ENCODE measurements at regions not wholly inside any gene's neighbourhood (a gene's known extent, or its start where the extent isn't known, plus 50 kb on each side); places are given as distances from the start of the nearest gene placed in this dataset.

DNA sequence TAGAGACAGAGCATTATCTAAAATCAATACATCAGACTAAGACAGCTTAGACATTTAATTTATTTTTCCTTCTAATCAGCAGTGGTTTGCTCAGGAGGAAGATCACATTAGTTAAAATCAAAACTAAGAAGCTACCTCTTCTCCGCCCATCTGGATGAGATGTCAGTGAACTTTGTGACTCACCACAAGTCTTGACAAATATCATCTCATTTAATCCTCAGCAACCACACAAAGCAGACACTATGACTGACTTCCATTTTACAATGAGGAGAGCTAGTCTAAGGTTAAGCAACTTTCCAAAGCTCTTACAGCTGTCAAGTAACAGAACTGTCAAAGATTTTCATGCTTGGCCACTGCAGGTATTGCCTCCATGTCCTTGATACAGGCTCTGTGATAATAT lies 289.5 kb downstream of the DEPDC1B start:
- CTCF ChIA-PET: no interaction called here
- POLR2A ChIA-PET: no interaction called here
- Mint-ChIP-seq H3K4me3 (no peak overlapping the region), H3K27ac (no peak overlapping the region), H3K4me1 (no peaks in the 10 kb centered on the region), H3K9me3 (peaks cover 0 to 5% (median 2%) of the 10 kb centered on the region in 5 donors), H3K27me3 (no peaks in the 10 kb centered on the region), H3K36me3 (no peaks in the 10 kb centered on the region)
- DNase-seq: no peak
- H3K4me3 ChIP-seq (ENCODE audit: low read length): no peak overlapping the region
- H3K36me3 ChIP-seq (ENCODE audit: insufficient read depth, low read length): no peaks in the 10 kb centered on the region
- no peak overlapping the region for H3K27ac ChIP-seq (ENCODE audit: low read depth, low read length)
- no peaks in the 10 kb centered on the region for H3K9me3 ChIP-seq (ENCODE audit: low read length)
- H3K27me3 ChIP-seq (ENCODE audit: insufficient read depth, low read length, poor library complexity, severe bottlenecking): no peaks in the 10 kb centered on the region
- H3K4me1 ChIP-seq (ENCODE audit: insufficient read depth, low read length): no peaks in the 10 kb centered on the region

DNA sequence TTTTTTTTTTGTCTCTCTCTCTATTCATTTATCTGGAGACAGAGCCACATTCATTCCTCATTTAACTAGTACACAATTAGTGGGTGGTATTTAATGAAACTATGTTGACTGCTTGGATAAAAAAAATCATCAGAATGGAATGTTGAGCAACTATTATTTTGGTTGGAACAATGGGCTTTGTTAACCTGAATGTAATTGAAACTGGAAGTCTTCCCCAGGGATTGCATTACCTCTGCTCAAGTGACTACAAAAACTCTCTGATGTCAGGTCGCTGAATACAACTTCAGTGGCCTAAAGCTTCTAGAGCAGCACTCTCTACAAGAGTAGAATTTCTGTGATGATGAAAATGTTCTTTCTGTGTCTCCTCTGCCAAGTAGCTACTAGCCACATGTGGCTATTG lies 295.8 kb downstream of the DEPDC1B start:
- no peak overlapping the region for H3K4me3 Mint-ChIP-seq
- no peak overlapping the region for H3K27ac Mint-ChIP-seq
- H3K36me3 ChIP-seq (ENCODE audit: insufficient read depth, low read length): no peaks in the 10 kb centered on the region
- no peaks in the 10 kb centered on the region for H3K4me1 Mint-ChIP-seq
- no peak for DNase-seq
- peaks cover 0 to 5% (median 1%) of the 10 kb centered on the region in 5 donors for H3K9me3 Mint-ChIP-seq
- H3K4me1 ChIP-seq (ENCODE audit: insufficient read depth, low read length): no peaks in the 10 kb centered on the region
- H3K9me3 ChIP-seq (ENCODE audit: low read length): no peaks in the 10 kb centered on the region
- no peak overlapping the region for H3K4me3 ChIP-seq (ENCODE audit: low read length)
- CTCF ChIA-PET: no interaction called here
- no peaks in the 10 kb centered on the region for H3K27me3 Mint-ChIP-seq
- POLR2A ChIA-PET: no interaction called here
- no peaks in the 10 kb centered on the region for H3K36me3 Mint-ChIP-seq
- no peaks in the 10 kb centered on the region for H3K27me3 ChIP-seq (ENCODE audit: insufficient read depth, low read length, poor library complexity, severe bottlenecking)
- no peak overlapping the region for H3K27ac ChIP-seq (ENCODE audit: low read depth, low read length)

DNA sequence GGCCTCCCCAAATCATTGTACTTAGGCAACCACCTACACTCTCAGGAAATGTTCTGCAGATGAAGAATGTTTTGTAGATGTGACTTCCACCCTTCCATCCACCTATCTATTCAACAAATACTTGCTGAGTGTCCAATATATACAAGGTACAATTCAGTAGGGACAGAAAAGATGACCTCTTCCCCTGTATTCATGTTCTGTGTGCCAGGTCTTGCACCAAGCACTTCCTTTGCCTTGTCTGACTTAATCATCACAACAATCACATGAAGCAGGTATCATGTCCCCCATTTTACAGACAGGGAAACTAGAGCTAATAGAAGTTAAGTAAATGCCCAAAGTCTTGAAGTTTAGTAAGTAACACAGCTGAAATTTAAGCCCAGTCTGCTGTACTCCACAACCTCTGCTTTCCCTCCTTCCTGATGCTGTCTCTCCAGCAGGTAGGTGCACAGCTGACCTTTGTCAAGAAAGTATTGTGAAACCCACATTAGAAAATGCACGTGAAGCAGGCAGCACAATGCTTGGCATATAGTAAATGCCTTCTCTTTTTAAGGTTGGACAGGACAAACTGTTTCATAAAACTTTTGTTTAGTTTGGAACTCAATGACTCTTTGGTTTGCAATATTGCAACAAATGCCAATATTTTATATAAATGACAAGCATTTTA lies 296.5 kb downstream of the DEPDC1B start:
- H3K27me3 ChIP-seq (ENCODE audit: insufficient read depth, low read length, poor library complexity, severe bottlenecking): no peaks in the 10 kb centered on the region
- H3K4me3 ChIP-seq (ENCODE audit: low read length): no peak overlapping the region
- H3K4me1 ChIP-seq (ENCODE audit: insufficient read depth, low read length): no peaks in the 10 kb centered on the region
- Mint-ChIP-seq H3K4me3 (no peak overlapping the region), H3K27ac (no peak overlapping the region), H3K9me3 (peaks cover 0 to 5% (median 0%) of the 10 kb centered on the region in 5 donors), H3K27me3 (no peaks in the 10 kb centered on the region), H3K4me1 (no peaks in the 10 kb centered on the region), H3K36me3 (no peaks in the 10 kb centered on the region)
- POLR2A ChIA-PET: no interaction called here
- no peak overlapping the region for H3K27ac ChIP-seq (ENCODE audit: low read depth, low read length)
- DNase-seq: no peak
- CTCF ChIA-PET: no interaction called here
- no peaks in the 10 kb centered on the region for H3K9me3 ChIP-seq (ENCODE audit: low read length)
- H3K36me3 ChIP-seq (ENCODE audit: insufficient read depth, low read length): no peaks in the 10 kb centered on the region

- CTCF ChIA-PET: no interaction called here
- Mint-ChIP-seq H3K27me3 (no peaks in the 10 kb centered on the region), H3K36me3 (no peaks in the 10 kb centered on the region), H3K4me1 (no peaks in the 10 kb centered on the region), H3K27ac (no peak overlapping the region), H3K4me3 (no peak overlapping the region), H3K9me3 (peaks cover 0 to 6% (median 0%) of the 10 kb centered on the region in 5 donors)
- Histone ChIP-seq H3K4me3 (ENCODE audit: low read length) (no peak overlapping the region), H3K4me1 (ENCODE audit: insufficient read depth, low read length) (no peaks in the 10 kb centered on the region), H3K9me3 (ENCODE audit: low read length) (no peaks in the 10 kb centered on the region), H3K27me3 (ENCODE audit: insufficient read depth, low read length, poor library complexity, severe bottlenecking) (no peaks in the 10 kb centered on the region), H3K27ac (ENCODE audit: low read depth, low read length) (no peak overlapping the region), H3K36me3 (ENCODE audit: insufficient read depth, low read length) (no peaks in the 10 kb centered on the region)
- DNase-seq: no peak
- POLR2A ChIA-PET: no interaction called here
Measured at GRCh38 chr5:60402161-60402785, 297.7 kb downstream of the DEPDC1B start.

DNA sequence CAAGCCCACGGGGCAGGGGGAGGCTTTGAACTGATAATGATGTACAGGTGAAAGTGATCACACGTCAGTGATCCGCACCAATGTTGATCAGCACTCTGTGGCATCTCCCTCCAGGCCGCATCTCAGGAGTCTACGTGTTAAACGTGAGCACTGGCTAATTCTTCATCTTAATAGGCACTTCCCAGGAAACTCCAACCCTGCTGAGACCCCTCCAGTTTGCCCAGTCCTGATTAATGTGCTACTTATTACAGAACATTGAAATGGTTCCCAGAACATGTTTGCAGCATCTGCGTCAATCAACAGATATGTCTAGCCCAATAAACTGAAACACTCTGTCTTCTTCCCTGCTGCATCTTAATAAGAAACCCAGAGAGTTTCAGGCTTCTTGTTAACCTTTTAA lies 298.4 kb downstream of the DEPDC1B start:
- H3K4me1 Mint-ChIP-seq: no peaks in the 10 kb centered on the region
- H3K36me3 Mint-ChIP-seq: no peaks in the 10 kb centered on the region
- no peaks in the 10 kb centered on the region for H3K27me3 Mint-ChIP-seq
- peaks cover 0 to 9% (median 0%) of the 10 kb centered on the region in 5 donors for H3K9me3 Mint-ChIP-seq
- H3K4me1 ChIP-seq (ENCODE audit: insufficient read depth, low read length): no peaks in the 10 kb centered on the region
- H3K9me3 ChIP-seq (ENCODE audit: low read length): no peaks in the 10 kb centered on the region
- ChIA-PET CTCF (no interaction called here), POLR2A (no interaction called here)
- H3K27ac Mint-ChIP-seq: no peak overlapping the region
- H3K4me3 ChIP-seq (ENCODE audit: low read length): no peak overlapping the region
- no peak overlapping the region for H3K4me3 Mint-ChIP-seq
- no peaks in the 10 kb centered on the region for H3K27me3 ChIP-seq (ENCODE audit: insufficient read depth, low read length, poor library complexity, severe bottlenecking)
- no peaks in the 10 kb centered on the region for H3K36me3 ChIP-seq (ENCODE audit: insufficient read depth, low read length)
- DNase-seq: no peak
- H3K27ac ChIP-seq (ENCODE audit: low read depth, low read length): no peak overlapping the region

DNA sequence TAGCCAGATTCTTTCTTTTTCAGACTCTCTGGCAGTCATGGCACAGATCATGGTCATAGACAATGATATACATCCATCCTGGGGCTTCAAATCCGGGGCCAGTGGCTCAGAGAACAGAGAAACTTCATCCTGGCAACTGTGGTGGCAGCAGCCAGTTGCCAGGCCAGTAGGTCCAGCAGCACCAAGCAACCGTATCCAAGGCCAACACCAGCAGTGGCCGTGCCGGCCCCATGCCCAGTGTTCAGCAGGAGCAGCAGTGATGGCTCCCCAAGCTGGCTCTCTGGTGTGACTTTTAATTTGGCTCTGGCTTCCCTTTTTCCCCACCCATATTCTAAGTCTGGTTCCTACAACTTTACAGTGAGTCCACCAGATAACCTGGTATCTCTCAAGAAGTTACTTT lies 300.5 kb downstream of the DEPDC1B start:
- Mint-ChIP-seq H3K4me3 (no peak overlapping the region), H3K27me3 (no peaks in the 10 kb centered on the region), H3K9me3 (peaks cover 0 to 9% (median 1%) of the 10 kb centered on the region in 5 donors), H3K36me3 (no peaks in the 10 kb centered on the region), H3K4me1 (no peaks in the 10 kb centered on the region), H3K27ac (no peak overlapping the region)
- no peak overlapping the region for H3K4me3 ChIP-seq (ENCODE audit: low read length)
- POLR2A ChIA-PET: no interaction called here
- no peaks in the 10 kb centered on the region for H3K27me3 ChIP-seq (ENCODE audit: insufficient read depth, low read length, poor library complexity, severe bottlenecking)
- CTCF ChIA-PET: no interaction called here
- no peaks in the 10 kb centered on the region for H3K36me3 ChIP-seq (ENCODE audit: insufficient read depth, low read length)
- no peaks in the 10 kb centered on the region for H3K9me3 ChIP-seq (ENCODE audit: low read length)
- no peak for DNase-seq
- no peaks in the 10 kb centered on the region for H3K4me1 ChIP-seq (ENCODE audit: insufficient read depth, low read length)
- H3K27ac ChIP-seq (ENCODE audit: low read depth, low read length): no peak overlapping the region

DNA sequence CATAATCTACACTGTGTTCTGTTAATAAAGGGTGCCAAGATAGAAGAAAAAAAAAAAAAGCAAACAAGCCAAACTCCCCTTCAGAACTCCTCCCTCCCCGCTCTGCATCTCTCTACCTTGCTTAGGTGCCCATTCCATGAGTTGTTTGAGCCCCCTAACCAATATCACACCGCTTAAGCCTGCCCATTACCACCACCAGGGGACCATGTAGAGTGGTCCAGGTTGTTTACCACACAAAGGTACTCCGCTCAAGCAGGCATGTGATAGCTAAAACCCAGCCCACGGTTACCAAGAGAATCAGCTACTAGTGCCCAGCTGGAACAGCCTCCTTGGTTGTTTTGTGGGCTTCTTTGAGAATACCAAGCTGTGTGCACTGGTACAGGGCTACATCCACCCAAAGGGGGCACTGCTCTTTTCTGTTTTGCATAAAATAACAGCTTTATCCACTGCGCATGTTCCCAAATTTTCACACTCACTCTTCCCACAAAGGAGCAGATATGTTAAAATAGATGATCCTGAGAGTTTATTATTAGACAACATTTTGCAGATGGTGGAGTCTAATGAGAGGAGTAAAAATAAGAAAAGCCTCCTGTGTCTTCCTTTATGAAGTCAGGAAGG lies 304.1 kb downstream of the DEPDC1B start:
- Mint-ChIP-seq H3K4me3 (no peak overlapping the region), H3K4me1 (no peaks in the 10 kb centered on the region), H3K9me3 (peaks cover 0 to 9% (median 1%) of the 10 kb centered on the region in 5 donors), H3K27me3 (no peaks in the 10 kb centered on the region), H3K36me3 (no peaks in the 10 kb centered on the region), H3K27ac (no peak overlapping the region)
- Histone ChIP-seq H3K4me3 (ENCODE audit: low read length) (no peak overlapping the region), H3K27me3 (ENCODE audit: insufficient read depth, low read length, poor library complexity, severe bottlenecking) (no peaks in the 10 kb centered on the region), H3K9me3 (ENCODE audit: low read length) (no peaks in the 10 kb centered on the region), H3K4me1 (ENCODE audit: insufficient read depth, low read length) (no peaks in the 10 kb centered on the region), H3K36me3 (ENCODE audit: insufficient read depth, low read length) (no peaks in the 10 kb centered on the region), H3K27ac (ENCODE audit: low read depth, low read length) (no peak overlapping the region)
- CTCF ChIA-PET: no interaction called here
- POLR2A ChIA-PET: no interaction called here
- no peak for DNase-seq

DNA sequence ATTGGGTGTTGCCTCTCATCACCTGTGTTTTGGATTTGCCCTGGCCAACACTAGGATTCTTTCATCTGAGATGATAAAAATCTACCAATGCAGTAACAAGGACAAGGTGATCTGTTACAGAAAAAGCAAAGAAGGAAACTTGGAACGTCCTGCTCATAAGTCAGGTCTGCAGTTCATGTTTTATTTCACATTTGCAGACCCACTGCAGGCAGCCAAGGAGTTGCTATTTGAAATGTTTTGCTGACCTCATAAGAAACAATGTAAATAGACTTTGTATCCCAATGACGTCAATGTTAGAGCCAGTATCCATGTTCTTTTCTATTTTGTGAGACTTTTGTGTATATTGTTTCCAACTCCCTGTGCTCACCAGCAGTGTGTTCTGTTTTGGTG lies 312.9 kb downstream of the DEPDC1B start:
- no peak overlapping the region for H3K27ac ChIP-seq (ENCODE audit: low read depth, low read length)
- no peak for DNase-seq
- no peaks in the 10 kb centered on the region for H3K4me1 ChIP-seq (ENCODE audit: insufficient read depth, low read length)
- no peak overlapping the region for H3K4me3 ChIP-seq (ENCODE audit: low read length)
- H3K27me3 ChIP-seq (ENCODE audit: insufficient read depth, low read length, poor library complexity, severe bottlenecking): no peaks in the 10 kb centered on the region
- Mint-ChIP-seq H3K27ac (no peak overlapping the region), H3K27me3 (peaks cover 0 to 2% of the 10 kb centered on the region in 2 donors), H3K4me3 (no peak overlapping the region), H3K36me3 (no peaks in the 10 kb centered on the region), H3K4me1 (no peaks in the 10 kb centered on the region), H3K9me3 (peaks cover 0 to 3% (median 0%) of the 10 kb centered on the region in 5 donors)
- ChIA-PET POLR2A (no interaction called here), CTCF (no interaction called here)
- no peaks in the 10 kb centered on the region for H3K36me3 ChIP-seq (ENCODE audit: insufficient read depth, low read length)
- no peaks in the 10 kb centered on the region for H3K9me3 ChIP-seq (ENCODE audit: low read length)
